Memory B cell (primary cell): ENCODE measurements at regions not wholly inside any gene's neighbourhood (a gene's known extent, or its start where the extent isn't known, plus 50 kb on each side); places are given as distances from the start of the nearest gene placed in this dataset.

Source experiments
- ATAC-seq: fragments of 150-1000 bp; cut with Tn5 transposase; 2 replicates; pipeline ENCODE4 v1.10.0; 2021; ENCODE audit warnings: low read depth, mild to moderate bottlenecking, moderate library complexity
- DNase-seq, 2 donors: peaks; one replicate each; pipeline ENCODE4 v3.0.0; 2022; ENCODE audit warnings: low spot score in 2 of 2
- H3K27ac Mint-ChIP-seq: one replicate; pipeline ENCODE4 v1.8.0; 2022; ENCODE audit warnings: mild to moderate bottlenecking, moderate library complexity, mixed read lengths
- H3K27me3 Mint-ChIP-seq: one replicate; pipeline ENCODE4 v1.8.0; 2022; ENCODE audit warnings: mixed read lengths
- H3K36me3 Mint-ChIP-seq: one replicate; pipeline ENCODE4 v1.8.0; 2022; ENCODE audit warnings: mild to moderate bottlenecking, mixed read lengths
- H3K4me1 Mint-ChIP-seq: one replicate; pipeline ENCODE4 v1.8.0; 2022; ENCODE audit warnings: mixed read lengths
- H3K4me3 Mint-ChIP-seq: one replicate; pipeline ENCODE4 v1.8.0; 2022; ENCODE audit warnings: mild to moderate bottlenecking, moderate library complexity, mixed read lengths
- H3K9me3 Mint-ChIP-seq: one replicate; pipeline ENCODE4 v1.8.0; 2022; ENCODE audit warnings: mixed read lengths

- H3K9me3 Mint-ChIP-seq, result no peaks in the 10 kb centered on the region
- H3K27ac Mint-ChIP-seq, result no peak overlapping the region
- H3K4me1 Mint-ChIP-seq, result peaks cover 23% of the 10 kb centered on the region
- no peak overlapping the region for H3K4me3 Mint-ChIP-seq
- ATAC-seq, result no peak
- no peak for DNase-seq
- no peaks in the 10 kb centered on the region for H3K36me3 Mint-ChIP-seq
- peaks cover 2% of the 10 kb centered on the region for H3K27me3 Mint-ChIP-seq
Observed at GRCh38 chr20:19807946-19808330, 49.9 kb downstream of the RIN2 start.

- no peak for DNase-seq
- H3K27me3 Mint-ChIP-seq, result peaks cover 2% of the 10 kb centered on the region
- H3K4me3 Mint-ChIP-seq, result no peak overlapping the region
- no peaks in the 10 kb centered on the region for H3K9me3 Mint-ChIP-seq
- no peak overlapping the region for H3K27ac Mint-ChIP-seq
- peaks cover 25% of the 10 kb centered on the region for H3K4me1 Mint-ChIP-seq
- no peak for ATAC-seq
- H3K36me3 Mint-ChIP-seq, result no peaks in the 10 kb centered on the region
Observed at GRCh38 chr20:19808498-19808897, 50.4 kb downstream of the RIN2 start.

- no peaks in the 10 kb centered on the region for H3K9me3 Mint-ChIP-seq
- ATAC-seq (no peak), DNase-seq (no peak)
- no peak overlapping the region for H3K27ac Mint-ChIP-seq
- no peak overlapping the region for H3K4me3 Mint-ChIP-seq
- H3K4me1 Mint-ChIP-seq, result peaks cover 25% of the 10 kb centered on the region
- H3K36me3 Mint-ChIP-seq, result no peaks in the 10 kb centered on the region
- H3K27me3 Mint-ChIP-seq, result peaks cover 2% of the 10 kb centered on the region
Observed at GRCh38 chr20:19809505-19809904, 51.4 kb downstream of the RIN2 start.

- H3K4me1 Mint-ChIP-seq, result peaks cover 31% of the 10 kb centered on the region
- H3K27me3 Mint-ChIP-seq, result peaks cover 2% of the 10 kb centered on the region
- no peak overlapping the region for H3K4me3 Mint-ChIP-seq
- H3K36me3 Mint-ChIP-seq, result no peaks in the 10 kb centered on the region
- H3K27ac Mint-ChIP-seq, result no peak overlapping the region
- no peak for DNase-seq
- ATAC-seq, result no peak
- no peaks in the 10 kb centered on the region for H3K9me3 Mint-ChIP-seq
Observed at GRCh38 chr20:19811231-19811630, 53.2 kb downstream of the RIN2 start.

- no peaks in the 10 kb centered on the region for H3K36me3 Mint-ChIP-seq
- no peak for DNase-seq
- no peak for ATAC-seq
- H3K4me1 Mint-ChIP-seq, result peaks cover 33% of the 10 kb centered on the region
- H3K4me3 Mint-ChIP-seq, result no peak overlapping the region
- no peak overlapping the region for H3K27ac Mint-ChIP-seq
- H3K9me3 Mint-ChIP-seq, result no peaks in the 10 kb centered on the region
- H3K27me3 Mint-ChIP-seq, result peaks cover 2% of the 10 kb centered on the region
Observed at GRCh38 chr20:19812056-19812455, 54.0 kb downstream of the RIN2 start.

GRCh38 chr20:19812696-19813095, 54.6 kb downstream of the RIN2 start:
- Mint-ChIP-seq H3K27ac (no peak overlapping the region), H3K4me1 (peaks cover 28% of the 10 kb centered on the region), H3K36me3 (no peaks in the 10 kb centered on the region), H3K4me3 (no peak overlapping the region), H3K27me3 (peaks cover 2% of the 10 kb centered on the region), H3K9me3 (no peaks in the 10 kb centered on the region)
- ATAC-seq (no peak), DNase-seq (no peak)

GRCh38 chr20:19813846-19814640, 56.0 kb downstream of the RIN2 start:
- H3K4me1 Mint-ChIP-seq, result peaks cover 28% of the 10 kb centered on the region
- H3K4me3 Mint-ChIP-seq, result no peak overlapping the region
- H3K36me3 Mint-ChIP-seq, result no peaks in the 10 kb centered on the region
- no peak for DNase-seq
- peaks cover 2% of the 10 kb centered on the region for H3K27me3 Mint-ChIP-seq
- H3K27ac Mint-ChIP-seq, result no peak overlapping the region
- H3K9me3 Mint-ChIP-seq, result no peaks in the 10 kb centered on the region
- ATAC-seq, result no peak

- Mint-ChIP-seq H3K27me3 (peaks cover 2% of the 10 kb centered on the region), H3K36me3 (no peaks in the 10 kb centered on the region), H3K27ac (peak overlapping the region; percentile 79), H3K4me1 (peaks cover 34% of the 10 kb centered on the region), H3K9me3 (no peaks in the 10 kb centered on the region), H3K4me3 (peak overlapping the region; percentile 43)
- DNase-seq (peak in 1 of 2 donors; percentile 29), ATAC-seq (peak; percentile 92)
Observed at GRCh38 chr20:19815553-19815991, 57.5 kb downstream of the RIN2 start.

GRCh38 chr20:19816386-19816785, 58.3 kb downstream of the RIN2 start:
- no peak for DNase-seq
- no peaks in the 10 kb centered on the region for H3K9me3 Mint-ChIP-seq
- H3K4me3 Mint-ChIP-seq, result no peak overlapping the region
- peaks cover 35% of the 10 kb centered on the region for H3K4me1 Mint-ChIP-seq
- no peak overlapping the region for H3K27ac Mint-ChIP-seq
- H3K36me3 Mint-ChIP-seq, result no peaks in the 10 kb centered on the region
- no peak for ATAC-seq
- H3K27me3 Mint-ChIP-seq, result peaks cover 2% of the 10 kb centered on the region

- ATAC-seq, result peak; percentile 46
- Mint-ChIP-seq H3K4me1 (peaks cover 39% of the 10 kb centered on the region), H3K27ac (no peak overlapping the region), H3K4me3 (peak overlapping the region; percentile 9), H3K9me3 (no peaks in the 10 kb centered on the region), H3K36me3 (no peaks in the 10 kb centered on the region), H3K27me3 (peaks cover 2% of the 10 kb centered on the region)
- no peak for DNase-seq
Observed at GRCh38 chr20:19817017-19817416, 59.0 kb downstream of the RIN2 start.

- H3K27ac Mint-ChIP-seq, result no peak overlapping the region
- no peaks in the 10 kb centered on the region for H3K9me3 Mint-ChIP-seq
- H3K27me3 Mint-ChIP-seq, result no peaks in the 10 kb centered on the region
- no peak overlapping the region for H3K4me3 Mint-ChIP-seq
- DNase-seq (no peak), ATAC-seq (no peak)
- H3K4me1 Mint-ChIP-seq, result peaks cover 40% of the 10 kb centered on the region
- no peaks in the 10 kb centered on the region for H3K36me3 Mint-ChIP-seq
Observed at GRCh38 chr20:19819149-19819548, 61.1 kb downstream of the RIN2 start.

- Mint-ChIP-seq H3K27me3 (no peaks in the 10 kb centered on the region), H3K36me3 (no peaks in the 10 kb centered on the region), H3K9me3 (no peaks in the 10 kb centered on the region), H3K4me3 (no peak overlapping the region), H3K27ac (no peak overlapping the region), H3K4me1 (peaks cover 46% of the 10 kb centered on the region)
- ATAC-seq (peak; percentile 65), DNase-seq (no peak)
Observed at GRCh38 chr20:19820555-19821211, 62.6 kb downstream of the RIN2 start.

- no peak overlapping the region for H3K4me3 Mint-ChIP-seq
- H3K27me3 Mint-ChIP-seq, result no peaks in the 10 kb centered on the region
- H3K4me1 Mint-ChIP-seq, result peaks cover 43% of the 10 kb centered on the region
- ATAC-seq (no peak), DNase-seq (no peak)
- H3K27ac Mint-ChIP-seq, result no peak overlapping the region
- H3K9me3 Mint-ChIP-seq, result no peaks in the 10 kb centered on the region
- H3K36me3 Mint-ChIP-seq, result no peaks in the 10 kb centered on the region
Observed at GRCh38 chr20:19821606-19822005, 63.5 kb downstream of the RIN2 start.

GRCh38 chr20:19823216-19823615, 65.2 kb downstream of the RIN2 start:
- Mint-ChIP-seq H3K9me3 (no peaks in the 10 kb centered on the region), H3K27me3 (no peaks in the 10 kb centered on the region), H3K4me3 (no peak overlapping the region), H3K27ac (no peak overlapping the region), H3K4me1 (peaks cover 47% of the 10 kb centered on the region), H3K36me3 (no peaks in the 10 kb centered on the region)
- no peak for DNase-seq
- no peak for ATAC-seq
